ENCODE measurements at regions not wholly inside any gene's neighbourhood (a gene's known extent, or its start where the extent isn't known, plus 50 kb on each side); places are given as distances from the start of the nearest gene placed in this dataset.

- DNase-seq = no peak
- Mint-ChIP-seq H3K27me3 (ENCODE audit: insufficient read depth, unreplicated experiment) (peaks cover 23% of the 10 kb centered on the region), H3K9me3 (ENCODE audit: unreplicated experiment) (no peaks in the 10 kb centered on the region), H3K4me3 (ENCODE audit: unreplicated experiment) (no peak overlapping the region), H3K27ac (ENCODE audit: unreplicated experiment) (no peak overlapping the region), H3K36me3 (ENCODE audit: insufficient read depth, unreplicated experiment) (no peaks in the 10 kb centered on the region), H3K4me1 (ENCODE audit: low read depth, unreplicated experiment) (peaks cover 7% of the 10 kb centered on the region)
- intact Hi-C loops (cut with micrococcal nuclease; ENCODE audit: unreplicated experiment) = no loop called here
- TF ChIP-seq CTCF (IDR thresholded peaks at IDR 0.05; ENCODE audit: insufficient read depth in 1 of 2, low read depth in 1 of 2, low read length in 1 of 2, severe bottlenecking in 1 of 2, unreplicated experiment in 1 of 2) = no peak
- no peaks in the 10 kb centered on the region for H3K4me1 ChIP-seq
- ChIA-PET POLR2A (no interaction called here), CTCF (no interaction called here)
- BruUV-seq (replicated peaks) = no TSS peak
- H3K4me3 ChIP-seq (ENCODE audit: low read depth, low read length) = no peak overlapping the region
- H3K27me3 ChIP-seq (replicated peaks; ENCODE audit: control insufficient read depth, insufficient read depth, low read length) = no peaks in the 10 kb centered on the region; the same call in none of the 2 replicates
- H3K36me3 ChIP-seq (ENCODE audit: control insufficient read depth, insufficient read depth, low read length) = no peaks in the 10 kb centered on the region
- no peaks in the 10 kb centered on the region for H3K9me3 ChIP-seq
Observed at GRCh38 chr5:54873691-54874090, 111.7 kb downstream of the ESM1 start.

- H3K36me3 ChIP-seq (ENCODE audit: control insufficient read depth, insufficient read depth, low read length) = no peaks in the 10 kb centered on the region
- Mint-ChIP-seq H3K27me3 (ENCODE audit: insufficient read depth, unreplicated experiment) (peaks cover 23% of the 10 kb centered on the region), H3K36me3 (ENCODE audit: insufficient read depth, unreplicated experiment) (no peaks in the 10 kb centered on the region)
Observed at GRCh38 chr5:54872810-54873209, 112.6 kb downstream of the ESM1 start.

GRCh38 chr5:54870271-54870670 lies 115.1 kb downstream of the ESM1 start:
- Histone ChIP-seq H3K4me3 (ENCODE audit: low read depth, low read length) (no peak overlapping the region), H3K36me3 (ENCODE audit: control insufficient read depth, insufficient read depth, low read length) (no peaks in the 10 kb centered on the region), H3K9me3 (no peaks in the 10 kb centered on the region), H3K27me3 (replicated peaks; ENCODE audit: control insufficient read depth, insufficient read depth, low read length) (no peaks in the 10 kb centered on the region; the same call in 1 of the 2 replicates), H3K4me1 (no peaks in the 10 kb centered on the region)
- no TSS peak for BruUV-seq (replicated peaks)
- Mint-ChIP-seq H3K36me3 (ENCODE audit: insufficient read depth, unreplicated experiment) (no peaks in the 10 kb centered on the region), H3K27ac (ENCODE audit: unreplicated experiment) (no peak overlapping the region), H3K9me3 (ENCODE audit: unreplicated experiment) (no peaks in the 10 kb centered on the region), H3K4me1 (ENCODE audit: low read depth, unreplicated experiment) (no peaks in the 10 kb centered on the region), H3K27me3 (ENCODE audit: insufficient read depth, unreplicated experiment) (peaks cover 18% of the 10 kb centered on the region), H3K4me3 (ENCODE audit: unreplicated experiment) (no peak overlapping the region)
- POLR2A ChIA-PET = no interaction called here
- CTCF ChIA-PET = no interaction called here
- no peak for TF ChIP-seq CTCF (IDR thresholded peaks at IDR 0.05; ENCODE audit: insufficient read depth in 1 of 2, low read depth in 1 of 2, low read length in 1 of 2, severe bottlenecking in 1 of 2, unreplicated experiment in 1 of 2)
- intact Hi-C loops (cut with micrococcal nuclease; ENCODE audit: unreplicated experiment) = no loop called here
- DNase-seq = no peak

More at GRCh38 chr5:54872810-54873209, 112.6 kb downstream of the ESM1 start:
- ChIA-PET CTCF (no interaction called here), POLR2A (no interaction called here)
- no peaks in the 10 kb centered on the region for H3K4me1 ChIP-seq
- no peaks in the 10 kb centered on the region for H3K9me3 ChIP-seq
- DNase-seq = no peak
- no peaks in the 10 kb centered on the region for H3K9me3 Mint-ChIP-seq (ENCODE audit: unreplicated experiment)
- no peak overlapping the region for H3K4me3 Mint-ChIP-seq (ENCODE audit: unreplicated experiment)
- no peaks in the 10 kb centered on the region; the same call in 1 of the 2 replicates for H3K27me3 ChIP-seq (replicated peaks; ENCODE audit: control insufficient read depth, insufficient read depth, low read length)
- H3K27ac Mint-ChIP-seq (ENCODE audit: unreplicated experiment) = no peak overlapping the region
- H3K4me1 Mint-ChIP-seq (ENCODE audit: low read depth, unreplicated experiment) = peaks cover 7% of the 10 kb centered on the region
- intact Hi-C loops (cut with micrococcal nuclease; ENCODE audit: unreplicated experiment) = no loop called here
- no peak for TF ChIP-seq CTCF (IDR thresholded peaks at IDR 0.05; ENCODE audit: insufficient read depth in 1 of 2, low read depth in 1 of 2, low read length in 1 of 2, severe bottlenecking in 1 of 2, unreplicated experiment in 1 of 2)
- no TSS peak for BruUV-seq (replicated peaks)
- H3K4me3 ChIP-seq (ENCODE audit: low read depth, low read length) = no peak overlapping the region
